ENCODE measurements at regions not wholly inside any gene's neighbourhood (a gene's known extent, or its start where the extent isn't known, plus 50 kb on each side); places are given as distances from the start of the nearest gene placed in this dataset.

DNA sequence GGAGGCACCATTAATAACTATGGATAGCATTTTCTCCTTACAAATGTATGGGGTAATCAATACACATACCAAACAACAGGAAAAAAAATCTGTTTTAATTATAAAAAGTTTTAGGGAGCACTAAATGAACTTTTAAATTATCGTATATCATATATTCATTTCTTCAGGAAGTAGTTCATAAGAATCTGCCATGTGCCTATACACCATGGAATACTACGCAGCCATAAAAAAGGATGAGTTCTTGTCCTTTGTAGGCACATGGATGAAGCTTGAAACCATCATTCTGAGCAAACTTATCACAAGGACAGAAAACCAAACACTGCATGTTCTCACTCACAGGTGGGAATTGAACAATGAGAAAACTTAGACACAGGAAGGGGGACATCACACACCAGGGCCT is 162.1 kb upstream of the RASA1 start:
- TF ChIP-seq, protein P1, sequence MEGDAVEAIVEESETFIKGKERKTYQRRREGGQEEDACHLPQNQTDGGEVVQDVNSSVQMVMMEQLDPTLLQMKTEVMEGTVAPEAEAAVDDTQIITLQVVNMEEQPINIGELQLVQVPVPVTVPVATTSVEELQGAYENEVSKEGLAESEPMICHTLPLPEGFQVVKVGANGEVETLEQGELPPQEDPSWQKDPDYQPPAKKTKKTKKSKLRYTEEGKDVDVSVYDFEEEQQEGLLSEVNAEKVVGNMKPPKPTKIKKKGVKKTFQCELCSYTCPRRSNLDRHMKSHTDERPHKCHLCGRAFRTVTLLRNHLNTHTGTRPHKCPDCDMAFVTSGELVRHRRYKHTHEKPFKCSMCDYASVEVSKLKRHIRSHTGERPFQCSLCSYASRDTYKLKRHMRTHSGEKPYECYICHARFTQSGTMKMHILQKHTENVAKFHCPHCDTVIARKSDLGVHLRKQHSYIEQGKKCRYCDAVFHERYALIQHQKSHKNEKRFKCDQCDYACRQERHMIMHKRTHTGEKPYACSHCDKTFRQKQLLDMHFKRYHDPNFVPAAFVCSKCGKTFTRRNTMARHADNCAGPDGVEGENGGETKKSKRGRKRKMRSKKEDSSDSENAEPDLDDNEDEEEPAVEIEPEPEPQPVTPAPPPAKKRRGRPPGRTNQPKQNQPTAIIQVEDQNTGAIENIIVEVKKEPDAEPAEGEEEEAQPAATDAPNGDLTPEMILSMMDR (IDR thresholded peaks at IDR 0.05): no peak
- TF ChIP-seq EZH2 (IDR thresholded peaks at IDR 0.05) (no peak), EZH2phosphoT487 (IDR thresholded peaks at IDR 0.05) (no peak)
